Astrocyte (in vitro differentiated cells and primary cell): ENCODE measurements at regions not wholly inside any gene's neighbourhood (a gene's known extent, or its start where the extent isn't known, plus 50 kb on each side); places are given as distances from the start of the nearest gene placed in this dataset.

Experiments
- CTCF ChIP-seq: IDR thresholded peaks from 2 replicates; pipeline ENCODE4 v1.5.1; 2011; ENCODE audit warnings: low read depth, mild to moderate bottlenecking, inconsistent platforms, low read length, moderate library complexity; ENCODE audit not compliant: insufficient read depth
- EZH2 ChIP-seq: IDR thresholded peaks from 2 replicates; pipeline ENCODE4 v1.6.1; 2012; ENCODE audit warnings: mild to moderate bottlenecking, low read length, inconsistent platforms; ENCODE audit not compliant: insufficient read depth

- no peak for TF ChIP-seq EZH2
- no peak for TF ChIP-seq CTCF
Measured at GRCh38 chrX:99522450-99522849, 887.6 kb downstream of the PCDH19 start.
